CD8-positive, alpha-beta memory T cell (primary cell): ENCODE measurements at regions not wholly inside any gene's neighbourhood (a gene's known extent, or its start where the extent isn't known, plus 50 kb on each side); places are given as distances from the start of the nearest gene placed in this dataset.

Experiments used
- CTCF ChIA-PET: fragments of 350-600 bp; sonication (Branson Sonifier 250); formaldehyde crosslinking; loops from one replicate; lab custom pipeline; 2021; ENCODE audit warnings: antibody characterized with exemption; lab: Charles Lee
- POLR2A ChIA-PET: fragments of 350-600 bp; sonication (Branson Sonifier 250); formaldehyde crosslinking; loops from one replicate; lab custom pipeline; 2021; ENCODE audit warnings: antibody characterized with exemption; lab: Charles Lee
- DNase-seq, 5 donors: peaks; one replicate each; pipeline versions ENCODE4 v3.0.0 to v3.0.0-alpha.2; 2020 to 2022; ENCODE audit warnings: mixed read lengths in 1 of 5
- H3K27ac ChIP-seq: one replicate; pipeline ENCODE4 v1.7.0; 2013; ENCODE audit warnings: low read depth, mild to moderate bottlenecking, low read length, moderate library complexity
- H3K27me3 ChIP-seq: 2 replicates; pipeline ENCODE4 v1.7.0; 2013; ENCODE audit warnings: low read length, mild to moderate bottlenecking; ENCODE audit not compliant: insufficient read depth, poor library complexity, severe bottlenecking
- H3K36me3 ChIP-seq: 2 replicates; pipeline ENCODE4 v1.7.0; 2013; ENCODE audit warnings: mild to moderate bottlenecking, low read length, moderate library complexity; ENCODE audit not compliant: insufficient read depth
- H3K4me1 ChIP-seq: 2 replicates; pipeline ENCODE4 v1.7.0; 2013; ENCODE audit warnings: mild to moderate bottlenecking, low read length, moderate library complexity; ENCODE audit not compliant: insufficient read depth
- H3K4me3 ChIP-seq: 2 replicates; pipeline ENCODE4 v1.7.0; 2013; ENCODE audit warnings: mild to moderate bottlenecking, low read length
- H3K9me3 ChIP-seq: 2 replicates; pipeline ENCODE4 v1.7.0; 2013; ENCODE audit warnings: mild to moderate bottlenecking, low read length
- H3K27ac Mint-ChIP-seq, 8 donors: one replicate each; pipeline ENCODE4 v1.8.0; 2020 to 2021; ENCODE audit warnings: mixed read lengths in 8 of 8, mild to moderate bottlenecking in 6 of 8, inconsistent platforms in 3 of 8, moderate library complexity in 3 of 8
- H3K27me3 Mint-ChIP-seq, 2 donors: one replicate each; pipeline ENCODE4 v1.8.0; 2020 to 2021; ENCODE audit warnings: mixed read lengths in 2 of 2, mild to moderate bottlenecking in 1 of 2, moderate library complexity in 1 of 2
- H3K36me3 Mint-ChIP-seq, 3 donors: one replicate each; pipeline ENCODE4 v1.8.0; 2020 to 2021; ENCODE audit warnings: mixed read lengths in 3 of 3, inconsistent platforms in 1 of 3, mild to moderate bottlenecking in 1 of 3
- H3K4me1 Mint-ChIP-seq, 3 donors: one replicate each; pipeline ENCODE4 v1.8.0; 2020 to 2021; ENCODE audit warnings: mixed read lengths in 3 of 3, inconsistent platforms in 1 of 3, mild to moderate bottlenecking in 1 of 3
- H3K4me3 Mint-ChIP-seq, 7 donors: one replicate each; pipeline ENCODE4 v1.8.0; 2020 to 2021; ENCODE audit warnings: mixed read lengths in 7 of 7, mild to moderate bottlenecking in 6 of 7, moderate library complexity in 4 of 7, inconsistent platforms in 2 of 7
- H3K9me3 Mint-ChIP-seq, 5 donors: one replicate each; pipeline ENCODE4 v1.8.0; 2020 to 2022; ENCODE audit warnings: mixed read lengths in 5 of 5, mild to moderate bottlenecking in 3 of 5, moderate library complexity in 2 of 5, inconsistent platforms in 1 of 5

GRCh38 chr14:61894452-61895077 lies 132.3 kb downstream of the SNAPC1 start:
- no peak overlapping the region for H3K4me3 Mint-ChIP-seq
- H3K27me3 Mint-ChIP-seq = peaks cover 7% of the 10 kb centered on the region in 2 donors
- peak overlapping the region in 1 of 8 donors; percentile 2 for H3K27ac Mint-ChIP-seq
- no peaks in the 10 kb centered on the region for H3K9me3 ChIP-seq
- DNase-seq = peak; percentile 10 to 60 (median 20)
- no peaks in the 10 kb centered on the region for H3K36me3 ChIP-seq
- POLR2A ChIA-PET = no interaction called here
- H3K27ac ChIP-seq = no peak overlapping the region
- CTCF ChIA-PET = interaction anchor here (0.6 to 1.8 kb wide), 7 partner anchors 10 to 237 kb away, joined by 3 to 8 read pairs (median 6); no protein-coding TSS in a partner anchor
- H3K9me3 Mint-ChIP-seq = no peaks in the 10 kb centered on the region
- H3K4me1 Mint-ChIP-seq = peaks cover 9 to 16% (median 11%) of the 10 kb centered on the region in 3 donors
- no peak overlapping the region for H3K4me3 ChIP-seq
- H3K27me3 ChIP-seq = no peaks in the 10 kb centered on the region
- no peaks in the 10 kb centered on the region for H3K36me3 Mint-ChIP-seq
- peaks cover 8% of the 10 kb centered on the region for H3K4me1 ChIP-seq

- no peak for DNase-seq
- Histone ChIP-seq H3K27ac (no peak overlapping the region), H3K4me1 (no peaks in the 10 kb centered on the region), H3K27me3 (no peaks in the 10 kb centered on the region), H3K36me3 (no peaks in the 10 kb centered on the region), H3K9me3 (no peaks in the 10 kb centered on the region), H3K4me3 (no peak overlapping the region)
- ChIA-PET CTCF (interaction anchor here (0.8 kb wide), 1 partner anchor 229 kb away, joined by 3 read pairs; no protein-coding TSS in a partner anchor), POLR2A (no interaction called here)
- H3K36me3 Mint-ChIP-seq = no peaks in the 10 kb centered on the region
- H3K27ac Mint-ChIP-seq = no peak overlapping the region
- H3K9me3 Mint-ChIP-seq = no peaks in the 10 kb centered on the region
- peaks cover 3 to 7% of the 10 kb centered on the region in 2 donors for H3K27me3 Mint-ChIP-seq
- no peak overlapping the region for H3K4me3 Mint-ChIP-seq
- H3K4me1 Mint-ChIP-seq = no peaks in the 10 kb centered on the region
Measured at GRCh38 chr14:61897300-61897699, 135.1 kb downstream of the SNAPC1 start.

GRCh38 chr14:61898568-61898967 lies 136.3 kb downstream of the SNAPC1 start:
- no peak overlapping the region for H3K27ac ChIP-seq
- no peak overlapping the region for H3K4me3 ChIP-seq
- Mint-ChIP-seq H3K9me3 (no peaks in the 10 kb centered on the region), H3K27me3 (peaks cover 2 to 7% of the 10 kb centered on the region in 2 donors), H3K27ac (no peak overlapping the region), H3K4me3 (no peak overlapping the region), H3K36me3 (no peaks in the 10 kb centered on the region), H3K4me1 (no peaks in the 10 kb centered on the region)
- ChIA-PET CTCF (no interaction called here), POLR2A (no interaction called here)
- no peaks in the 10 kb centered on the region for H3K9me3 ChIP-seq
- DNase-seq = no peak
- H3K27me3 ChIP-seq = no peaks in the 10 kb centered on the region
- H3K4me1 ChIP-seq = no peaks in the 10 kb centered on the region
- no peaks in the 10 kb centered on the region for H3K36me3 ChIP-seq

- Histone ChIP-seq H3K27ac (no peak overlapping the region), H3K27me3 (no peaks in the 10 kb centered on the region), H3K4me3 (no peak overlapping the region), H3K9me3 (no peaks in the 10 kb centered on the region), H3K4me1 (no peaks in the 10 kb centered on the region), H3K36me3 (no peaks in the 10 kb centered on the region)
- Mint-ChIP-seq H3K4me1 (no peaks in the 10 kb centered on the region), H3K36me3 (peaks cover 0 to 2% (median 0%) of the 10 kb centered on the region in 3 donors), H3K27me3 (peaks cover 0 to 7% of the 10 kb centered on the region in 2 donors), H3K9me3 (no peaks in the 10 kb centered on the region), H3K4me3 (no peak overlapping the region), H3K27ac (no peak overlapping the region)
- ChIA-PET POLR2A (interaction anchor here (0.6 kb wide), 1 partner anchor 9 kb away, joined by 3 read pairs; no protein-coding TSS in a partner anchor), CTCF (no interaction called here)
- DNase-seq = no peak
Measured at GRCh38 chr14:61899497-61899896, 137.3 kb downstream of the SNAPC1 start.

GRCh38 chr14:61904946-61905345 lies 142.7 kb downstream of the SNAPC1 start:
- no peak overlapping the region for H3K27ac ChIP-seq
- Mint-ChIP-seq H3K27me3 (peaks cover 7 to 26% of the 10 kb centered on the region in 2 donors), H3K9me3 (no peaks in the 10 kb centered on the region), H3K4me3 (no peak overlapping the region), H3K27ac (no peak overlapping the region), H3K36me3 (peaks cover 0 to 2% (median 0%) of the 10 kb centered on the region in 3 donors), H3K4me1 (no peaks in the 10 kb centered on the region)
- no peaks in the 10 kb centered on the region for H3K36me3 ChIP-seq
- H3K27me3 ChIP-seq = no peaks in the 10 kb centered on the region
- ChIA-PET CTCF (interaction anchor here (1.2 kb wide), 1 partner anchor 9 kb away, joined by 8 read pairs; no protein-coding TSS in a partner anchor), POLR2A (no interaction called here)
- H3K4me3 ChIP-seq = no peak overlapping the region
- DNase-seq = no peak
- no peaks in the 10 kb centered on the region for H3K4me1 ChIP-seq
- H3K9me3 ChIP-seq = no peaks in the 10 kb centered on the region

- H3K36me3 Mint-ChIP-seq = no peaks in the 10 kb centered on the region
- no peak overlapping the region for H3K4me3 Mint-ChIP-seq
- H3K27ac Mint-ChIP-seq = no peak overlapping the region
- CTCF ChIA-PET = no interaction called here
- peaks cover 4 to 28% of the 10 kb centered on the region in 2 donors for H3K27me3 Mint-ChIP-seq
- Histone ChIP-seq H3K27me3 (no peaks in the 10 kb centered on the region), H3K27ac (no peak overlapping the region), H3K36me3 (no peaks in the 10 kb centered on the region), H3K4me1 (no peaks in the 10 kb centered on the region), H3K4me3 (no peak overlapping the region), H3K9me3 (no peaks in the 10 kb centered on the region)
- DNase-seq = peak in 2 of 5 donors; percentile 3 to 49
- POLR2A ChIA-PET = no interaction called here
- peaks cover 0 to 8% (median 2%) of the 10 kb centered on the region in 3 donors for H3K4me1 Mint-ChIP-seq
- no peaks in the 10 kb centered on the region for H3K9me3 Mint-ChIP-seq
Measured at GRCh38 chr14:61911574-61911973, 149.4 kb downstream of the SNAPC1 start.

GRCh38 chr14:61918998-61919397 lies 156.8 kb downstream of the SNAPC1 start:
- H3K36me3 ChIP-seq = no peaks in the 10 kb centered on the region
- H3K36me3 Mint-ChIP-seq = peaks cover 0 to 1% (median 0%) of the 10 kb centered on the region in 3 donors
- DNase-seq = no peak
- no peaks in the 10 kb centered on the region for H3K27me3 ChIP-seq
- no peaks in the 10 kb centered on the region for H3K9me3 Mint-ChIP-seq
- ChIA-PET POLR2A (no interaction called here), CTCF (no interaction called here)
- no peaks in the 10 kb centered on the region for H3K9me3 ChIP-seq
- H3K4me3 Mint-ChIP-seq = no peak overlapping the region
- peaks cover 1 to 36% of the 10 kb centered on the region in 2 donors for H3K27me3 Mint-ChIP-seq
- H3K4me1 Mint-ChIP-seq = no peaks in the 10 kb centered on the region
- no peak overlapping the region for H3K4me3 ChIP-seq
- peak overlapping the region in 1 of 8 donors; percentile 51 for H3K27ac Mint-ChIP-seq
- H3K4me1 ChIP-seq = no peaks in the 10 kb centered on the region
- no peak overlapping the region for H3K27ac ChIP-seq

GRCh38 chr14:61923348-61923747 lies 161.1 kb downstream of the SNAPC1 start:
- H3K4me3 ChIP-seq = no peak overlapping the region
- H3K36me3 ChIP-seq = no peaks in the 10 kb centered on the region
- no peak for DNase-seq
- no peaks in the 10 kb centered on the region for H3K4me1 Mint-ChIP-seq
- H3K27me3 ChIP-seq = no peaks in the 10 kb centered on the region
- H3K27ac Mint-ChIP-seq = no peak overlapping the region
- H3K4me3 Mint-ChIP-seq = no peak overlapping the region
- H3K27me3 Mint-ChIP-seq = peaks cover 1 to 28% of the 10 kb centered on the region in 2 donors
- ChIA-PET CTCF (no interaction called here), POLR2A (no interaction called here)
- no peak overlapping the region for H3K27ac ChIP-seq
- no peaks in the 10 kb centered on the region for H3K9me3 ChIP-seq
- peaks cover 0 to 1% (median 0%) of the 10 kb centered on the region in 3 donors for H3K36me3 Mint-ChIP-seq
- no peaks in the 10 kb centered on the region for H3K9me3 Mint-ChIP-seq
- H3K4me1 ChIP-seq = no peaks in the 10 kb centered on the region
